Heart left ventricle (tissue), 13 donors: ENCODE measurements at regions not wholly inside any gene's neighbourhood (a gene's known extent, or its start where the extent isn't known, plus 50 kb on each side); places are given as distances from the start of the nearest gene placed in this dataset.

ENCODE experiments used
- POLR2A ChIP-seq, 2 donors: fragments of 450-650 bp; IDR thresholded peaks; one replicate each; pipeline ENCODE4 v1.6.1; 2017; ENCODE audit warnings: antibody characterized with exemption in 2 of 2, mild to moderate bottlenecking in 2 of 2, moderate library complexity in 2 of 2
- TF ChIP-seq, protein P1 (sequence below), 12 donors: fragments of 200-600 bp; sonication (generic) in 4 of 12; IDR thresholded peaks; one replicate each; pipeline versions ENCODE4 v1.5.0 to v1.8.0; 2018 to 2022; ENCODE audit warnings: antibody characterized with exemption in 12 of 12, mild to moderate bottlenecking in 5 of 12
- donor health status: ischemic (EF 13 %, LVEDD 7.1; RV severe dilation, severe dysfunction).
- donor health status: DM: no; HTN: yes; CAD: no.
- donor health status: DM: no; HTN: no; CAD: no.
- donor health status: ischemic (EF 25% LVEDD 6.9; RV normal size, moderate dysfunction).
- donor health status: ischemic (EF 25% LVEDD 5.7; RV mildly dilated, moderate dysfunction).
- donor health status: ischemic (EF 35%, LVEDD 5.7; RV mildly dilated, moderate dysfunction).
- donor health status: nonischemic (EF 11% LVEDD 7.7; RV severe dilation, severe dysfunction).
- donor health status: DM: yes; HTN: yes; CAD: no.
- donor health status: PGD.
- donor health status: ischemic (EF 29% LVEDD 5.4; RV normal size, mild dysfunction).
- donor health status: nonischemic (EF 23%, LVEDD 6.1; RV moderate dilation, normal function).

DNA sequence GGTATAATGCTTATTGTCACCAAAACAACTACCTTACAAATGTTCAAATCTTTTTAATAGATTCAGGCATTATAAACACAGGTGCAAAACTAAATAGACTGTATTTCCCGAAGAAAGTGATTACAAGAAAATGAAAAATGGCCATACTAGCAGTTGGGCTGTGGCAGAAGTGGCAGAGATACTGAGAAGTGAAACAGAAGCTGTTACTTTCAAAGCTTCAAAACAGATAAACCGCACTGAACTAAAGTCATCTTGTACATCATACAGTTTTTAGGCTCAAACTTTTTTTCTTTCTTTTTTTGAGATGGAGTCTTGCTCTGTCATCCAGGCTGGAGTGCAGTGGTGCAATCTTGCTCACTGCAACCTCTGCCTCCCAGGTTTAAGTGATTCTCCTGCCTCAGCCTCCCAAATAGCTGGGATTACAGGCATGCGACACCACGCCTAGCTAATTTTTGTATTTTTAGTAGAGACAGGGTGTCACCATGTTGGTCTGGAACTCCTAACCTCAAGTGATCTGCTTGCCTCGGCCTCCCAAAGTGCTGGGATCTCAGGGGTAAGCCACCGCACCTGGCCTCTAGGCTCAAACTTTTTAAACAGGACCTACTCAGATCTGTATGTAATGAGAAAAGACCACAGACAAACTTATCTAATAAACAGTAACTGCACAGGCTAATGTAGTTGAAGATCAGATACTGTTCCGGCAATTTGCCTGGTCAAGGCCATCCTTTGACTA lies 77.9 kb upstream of the SATB2 start:
- TF ChIP-seq POLR2A (IDR thresholded peaks at IDR 0.05), result no peak
- TF ChIP-seq, protein P1, sequence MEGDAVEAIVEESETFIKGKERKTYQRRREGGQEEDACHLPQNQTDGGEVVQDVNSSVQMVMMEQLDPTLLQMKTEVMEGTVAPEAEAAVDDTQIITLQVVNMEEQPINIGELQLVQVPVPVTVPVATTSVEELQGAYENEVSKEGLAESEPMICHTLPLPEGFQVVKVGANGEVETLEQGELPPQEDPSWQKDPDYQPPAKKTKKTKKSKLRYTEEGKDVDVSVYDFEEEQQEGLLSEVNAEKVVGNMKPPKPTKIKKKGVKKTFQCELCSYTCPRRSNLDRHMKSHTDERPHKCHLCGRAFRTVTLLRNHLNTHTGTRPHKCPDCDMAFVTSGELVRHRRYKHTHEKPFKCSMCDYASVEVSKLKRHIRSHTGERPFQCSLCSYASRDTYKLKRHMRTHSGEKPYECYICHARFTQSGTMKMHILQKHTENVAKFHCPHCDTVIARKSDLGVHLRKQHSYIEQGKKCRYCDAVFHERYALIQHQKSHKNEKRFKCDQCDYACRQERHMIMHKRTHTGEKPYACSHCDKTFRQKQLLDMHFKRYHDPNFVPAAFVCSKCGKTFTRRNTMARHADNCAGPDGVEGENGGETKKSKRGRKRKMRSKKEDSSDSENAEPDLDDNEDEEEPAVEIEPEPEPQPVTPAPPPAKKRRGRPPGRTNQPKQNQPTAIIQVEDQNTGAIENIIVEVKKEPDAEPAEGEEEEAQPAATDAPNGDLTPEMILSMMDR (IDR thresholded peaks at IDR 0.05), result no peak
